GM10248 (cell line): ENCODE measurements at regions not wholly inside any gene's neighbourhood (a gene's known extent, or its start where the extent isn't known, plus 50 kb on each side); places are given as distances from the start of the nearest gene placed in this dataset.
"Not testable (repeated sequence)": the region's sequence is repeated elsewhere in the genome, so short reads cannot be mapped to it uniquely, and the experiment has no call there.

Experiments
- CTCF ChIA-PET: fragments of 300-600 bp; sonication (Branson Sonifier 250); formaldehyde crosslinking; extraction: SDS; loops from one replicate; lab custom pipeline; 2021; ENCODE audit warnings: antibody characterized with exemption; lab: Yijun Ruan, JAX
- POLR2A ChIA-PET: fragments of 350-650 bp; sonication (Branson Sonifier 250); formaldehyde crosslinking; extraction: SDS; loops from one replicate; lab custom pipeline; 2020; ENCODE audit warnings: antibody characterized with exemption; lab: Yijun Ruan, JAX
- DNase-seq: peaks from one replicate; pipeline ENCODE4 v3.0.0; 2012; ENCODE audit errors: extremely low spot score
- TF ChIP-seq, protein P1 (sequence below): IDR thresholded peaks from 2 replicates; pipeline ENCODE4 v1.5.1; 2012; ENCODE audit warnings: mild to moderate bottlenecking, low read depth; ENCODE audit errors: extremely low read depth, missing control alignments, control extremely low read depth

- DNase-seq, result no peak
- POLR2A ChIA-PET, result no interaction called here
- CTCF ChIA-PET, result interaction anchor here (1.2 to 1.8 kb wide), 2 partner anchors 22 to 157 kb away, joined by 3 to 4 read pairs; no protein-coding TSS in a partner anchor
- TF ChIP-seq, protein P1, sequence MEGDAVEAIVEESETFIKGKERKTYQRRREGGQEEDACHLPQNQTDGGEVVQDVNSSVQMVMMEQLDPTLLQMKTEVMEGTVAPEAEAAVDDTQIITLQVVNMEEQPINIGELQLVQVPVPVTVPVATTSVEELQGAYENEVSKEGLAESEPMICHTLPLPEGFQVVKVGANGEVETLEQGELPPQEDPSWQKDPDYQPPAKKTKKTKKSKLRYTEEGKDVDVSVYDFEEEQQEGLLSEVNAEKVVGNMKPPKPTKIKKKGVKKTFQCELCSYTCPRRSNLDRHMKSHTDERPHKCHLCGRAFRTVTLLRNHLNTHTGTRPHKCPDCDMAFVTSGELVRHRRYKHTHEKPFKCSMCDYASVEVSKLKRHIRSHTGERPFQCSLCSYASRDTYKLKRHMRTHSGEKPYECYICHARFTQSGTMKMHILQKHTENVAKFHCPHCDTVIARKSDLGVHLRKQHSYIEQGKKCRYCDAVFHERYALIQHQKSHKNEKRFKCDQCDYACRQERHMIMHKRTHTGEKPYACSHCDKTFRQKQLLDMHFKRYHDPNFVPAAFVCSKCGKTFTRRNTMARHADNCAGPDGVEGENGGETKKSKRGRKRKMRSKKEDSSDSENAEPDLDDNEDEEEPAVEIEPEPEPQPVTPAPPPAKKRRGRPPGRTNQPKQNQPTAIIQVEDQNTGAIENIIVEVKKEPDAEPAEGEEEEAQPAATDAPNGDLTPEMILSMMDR, result no peak
Observed at GRCh38 chr4:77443941-77444340, 161.7 kb upstream of the CXCL13 start.

DNA sequence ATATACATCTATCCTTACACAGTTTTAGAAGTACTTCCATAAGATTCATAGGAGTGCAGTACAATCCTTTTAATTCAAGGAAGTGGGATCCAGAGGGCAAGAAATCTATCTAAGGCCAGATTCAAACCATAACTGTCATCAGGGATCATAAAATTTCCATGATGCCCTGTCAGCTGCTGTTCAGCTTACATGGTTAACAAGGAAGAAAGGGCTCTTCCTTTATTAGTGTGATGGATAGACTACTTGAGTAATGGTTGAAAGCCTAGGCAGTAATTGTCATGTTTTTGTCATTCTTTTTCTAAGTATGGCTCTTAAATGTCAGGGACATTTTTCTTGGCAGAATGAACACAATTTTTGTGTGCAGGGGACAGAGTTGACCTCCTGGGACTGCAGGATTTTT lies 159.8 kb upstream of the CXCL13 start:
- TF ChIP-seq, protein P1, result no peak
- ChIA-PET POLR2A (no interaction called here), CTCF (no interaction called here)
- no peak for DNase-seq

GRCh38 chr4:77446601-77447000 lies 159.0 kb upstream of the CXCL13 start:
- POLR2A ChIA-PET, result no interaction called here
- no peak for DNase-seq
- CTCF ChIA-PET, result interaction anchor here (1.1 to 1.9 kb wide), 2 partner anchors 10 to 16 kb away, joined by 3 to 4 read pairs; no protein-coding TSS in a partner anchor
- TF ChIP-seq, protein P1, result no peak

DNA sequence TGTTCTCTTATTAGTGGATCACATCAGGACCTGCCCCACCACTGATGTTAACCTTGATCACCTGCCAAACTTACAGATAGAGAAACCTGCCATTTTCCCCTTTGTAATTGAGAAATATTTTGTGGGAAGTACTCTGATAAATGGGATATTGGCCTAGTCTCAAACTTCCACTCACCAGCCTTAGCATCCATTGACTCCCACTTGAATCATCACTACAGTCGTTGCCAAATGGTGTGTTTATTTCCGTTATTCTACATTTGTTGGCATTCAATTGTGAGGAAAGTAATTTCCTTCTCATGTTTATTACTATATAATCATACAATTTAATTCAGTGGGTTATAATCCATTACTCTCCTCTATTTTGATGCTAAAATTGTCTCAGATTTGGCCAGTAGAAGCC lies 156.4 kb upstream of the CXCL13 start:
- no peak for DNase-seq
- CTCF ChIA-PET, result no interaction called here
- TF ChIP-seq, protein P1, result no peak
- POLR2A ChIA-PET, result no interaction called here

- ChIA-PET POLR2A (no interaction called here), CTCF (interaction anchor here (0.8 to 0.9 kb wide), 2 partner anchors 84 to 150 kb away, joined by 3 to 4 read pairs; no protein-coding TSS in a partner anchor)
- DNase-seq, result no peak
- TF ChIP-seq, protein P1, result no peak
Observed at GRCh38 chr4:77450006-77450405, 155.6 kb upstream of the CXCL13 start.

DNA sequence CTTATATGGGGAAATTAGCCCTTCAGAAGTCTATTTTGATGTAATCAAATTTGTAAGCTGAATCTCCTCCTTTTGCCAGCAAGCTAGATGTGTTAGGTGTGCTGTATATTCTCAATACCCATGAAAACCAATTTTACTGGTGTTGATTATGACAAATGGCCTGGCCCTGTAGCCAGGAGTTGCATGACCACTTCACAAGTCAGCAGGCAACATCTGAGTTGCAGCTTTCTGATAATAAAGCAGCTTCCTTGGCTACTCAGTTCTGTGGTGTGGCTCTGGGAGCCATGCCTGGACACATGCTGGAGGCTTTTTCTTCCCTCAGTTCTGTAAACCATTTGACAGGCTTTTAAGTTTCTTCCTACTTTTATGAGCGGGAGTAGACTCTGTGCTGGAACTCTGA lies 154.1 kb upstream of the CXCL13 start:
- TF ChIP-seq, protein P1, result no peak
- CTCF ChIA-PET, result interaction anchor here (1.7 to 1.9 kb wide), 2 partner anchors 11 to 23 kb away, joined by 3 to 7 read pairs; no protein-coding TSS in a partner anchor
- POLR2A ChIA-PET, result no interaction called here
- DNase-seq, result no peak

DNA sequence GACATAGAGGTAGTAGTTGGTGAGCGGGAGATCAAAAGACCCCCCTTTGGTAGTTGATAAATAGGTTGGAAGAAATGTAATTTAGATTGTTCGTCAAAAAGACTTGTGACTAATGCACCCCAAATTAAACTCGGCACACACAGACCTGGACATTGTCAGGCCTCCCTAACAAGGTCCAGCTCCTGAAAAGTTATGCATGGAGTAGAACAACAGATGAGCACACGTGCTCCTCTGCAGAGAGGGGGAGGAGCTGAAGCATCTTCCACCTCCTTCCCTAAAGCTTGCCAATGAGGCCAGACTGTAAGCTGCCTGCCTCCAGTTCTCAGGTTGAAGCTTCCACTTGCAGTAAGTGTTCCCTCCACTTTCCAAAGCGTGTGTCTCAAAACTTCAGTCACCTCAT lies 153.5 kb upstream of the CXCL13 start:
- DNase-seq, POLR2A ChIA-PET: not testable (repeated sequence)
- CTCF ChIA-PET, result interaction anchor here (1.7 to 1.9 kb wide), 2 partner anchors 12 to 23 kb away, joined by 3 to 7 read pairs; no protein-coding TSS in a partner anchor
